ENCODE measurements at regions not wholly inside any gene's neighbourhood (a gene's known extent, or its start where the extent isn't known, plus 50 kb on each side); places are given as distances from the start of the nearest gene placed in this dataset.

GRCh38 chr18:60202708-60203107, 169.9 kb downstream of the MC4R start:
- DNase-seq (ENCODE audit: low spot score), result no peak
- Histone ChIP-seq H3K9me3 (ENCODE audit: low read depth) (no peaks in the 10 kb centered on the region), H3K27ac (no peak overlapping the region), H4K20me1 (ENCODE audit: insufficient read depth, poor library complexity, severe bottlenecking) (no peaks in the 10 kb centered on the region), H2AFZ (no peak overlapping the region), H3K4me3 (no peak overlapping the region), H3K9me2 (replicated peaks; ENCODE audit: insufficient read depth) (no peaks in the 10 kb centered on the region), H3K4me2 (no peak overlapping the region), H3K36me3 (replicated peaks; ENCODE audit: insufficient read depth, low read depth) (no peaks in the 10 kb centered on the region), H3K4me1 (ENCODE audit: insufficient read depth) (no peaks in the 10 kb centered on the region), H3K27me3 (no peaks in the 10 kb centered on the region), H3K79me2 (no peaks in the 10 kb centered on the region)
- TF ChIP-seq EZH2 (IDR thresholded peaks at IDR 0.05; ENCODE audit: borderline replicate concordance) (no peak), EZH2phosphoT487 (IDR thresholded peaks at IDR 0.05; ENCODE audit: low read depth, severe bottlenecking, unreplicated experiment) (no peak), CTCF (IDR thresholded peaks at IDR 0.05; ENCODE audit: poor library complexity) (no peak)
- 76% methylated on average over 1 of the region's 1 CpG for whole genome bisulfite sequencing (ENCODE audit: low lambda C conversion rate, missing lambda C conversion rate)

- no peak overlapping the region for H3K4me2 ChIP-seq
- no peak overlapping the region for H2AFZ ChIP-seq
- H3K36me3 ChIP-seq (replicated peaks; ENCODE audit: insufficient read depth, low read depth), result no peaks in the 10 kb centered on the region
- no peaks in the 10 kb centered on the region for H3K27me3 ChIP-seq
- H3K27ac ChIP-seq, result no peak overlapping the region
- no peaks in the 10 kb centered on the region for H3K9me3 ChIP-seq (ENCODE audit: low read depth)
- H3K9me2 ChIP-seq (replicated peaks; ENCODE audit: insufficient read depth), result no peaks in the 10 kb centered on the region
- H3K79me2 ChIP-seq, result no peaks in the 10 kb centered on the region
- WGBS (ENCODE audit: low lambda C conversion rate, missing lambda C conversion rate), result 97% methylated on average over 2 of the region's 2 CpGs
- no peaks in the 10 kb centered on the region for H3K4me1 ChIP-seq (ENCODE audit: insufficient read depth)
- H4K20me1 ChIP-seq (ENCODE audit: insufficient read depth, poor library complexity, severe bottlenecking), result no peaks in the 10 kb centered on the region
- H3K4me3 ChIP-seq, result no peak overlapping the region
- TF ChIP-seq EZH2 (IDR thresholded peaks at IDR 0.05; ENCODE audit: borderline replicate concordance) (no peak), EZH2phosphoT487 (IDR thresholded peaks at IDR 0.05; ENCODE audit: low read depth, severe bottlenecking, unreplicated experiment) (no peak), CTCF (IDR thresholded peaks at IDR 0.05; ENCODE audit: poor library complexity) (no peak)
- no peak for DNase-seq (ENCODE audit: low spot score)
Observed at GRCh38 chr18:60200558-60200957, 172.0 kb downstream of the MC4R start.

GRCh38 chr18:60199505-60199904, 173.1 kb downstream of the MC4R start:
- no peak overlapping the region for H2AFZ ChIP-seq
- H3K4me2 ChIP-seq, result no peak overlapping the region
- H3K79me2 ChIP-seq, result no peaks in the 10 kb centered on the region
- no peaks in the 10 kb centered on the region for H3K36me3 ChIP-seq (replicated peaks; ENCODE audit: insufficient read depth, low read depth)
- H3K9me2 ChIP-seq (replicated peaks; ENCODE audit: insufficient read depth), result no peaks in the 10 kb centered on the region
- no peak for TF ChIP-seq EZH2phosphoT487 (IDR thresholded peaks at IDR 0.05; ENCODE audit: low read depth, severe bottlenecking, unreplicated experiment)
- TF ChIP-seq CTCF (IDR thresholded peaks at IDR 0.05; ENCODE audit: poor library complexity), result no peak
- TF ChIP-seq EZH2 (IDR thresholded peaks at IDR 0.05; ENCODE audit: borderline replicate concordance), result no peak
- H3K27me3 ChIP-seq, result no peaks in the 10 kb centered on the region
- 77% methylated on average over 1 of the region's 1 CpG for WGBS (ENCODE audit: low lambda C conversion rate, missing lambda C conversion rate)
- H3K4me3 ChIP-seq, result no peak overlapping the region
- H4K20me1 ChIP-seq (ENCODE audit: insufficient read depth, poor library complexity, severe bottlenecking), result no peaks in the 10 kb centered on the region
- no peaks in the 10 kb centered on the region for H3K9me3 ChIP-seq (ENCODE audit: low read depth)
- no peak overlapping the region for H3K27ac ChIP-seq
- H3K4me1 ChIP-seq (ENCODE audit: insufficient read depth), result no peaks in the 10 kb centered on the region
- DNase-seq (ENCODE audit: low spot score), result no peak
